Pancreas (tissue), 10 donors: ENCODE measurements at regions not wholly inside any gene's neighbourhood (a gene's known extent, or its start where the extent isn't known, plus 50 kb on each side); places are given as distances from the start of the nearest gene placed in this dataset.

Experiments used
- ATAC-seq, 4 donors: fragments of 200-7000 bp; cut with Tn5 transposase; one replicate each; pipeline versions ENCODE4 v1.8.0 to v1.9.1; 2020; ENCODE audit warnings: mild to moderate bottlenecking in 4 of 4, moderate library complexity in 4 of 4
- DNase-seq, 6 donors: peaks; one replicate each; pipeline ENCODE4 v3.0.0-alpha.2; 2020
- FAIRE-seq: peaks from 2 replicates; lab custom pipeline; 2012; peaks lifted over from hg19 to GRCh38; lab: Jason Lieb, UNC
- H3K27ac ChIP-seq, 4 donors: fragments of 200-600 bp; sonication (generic); 1 replicate in 3 of 4; 2 replicates in 1 of 4; pipeline versions ENCODE4 v1.5.0 to v1.8.0; 2020
- H3K27me3 ChIP-seq, 4 donors: fragments of 200-600 bp; one replicate each; pipeline ENCODE4 v1.8.0; 2021
- H3K36me3 ChIP-seq, 3 donors: fragments of 200-600 bp; sonication (generic) in 1 of 3; one replicate each; pipeline versions ENCODE4 v1.5.0 to v1.8.0; 2020 to 2021
- H3K4me1 ChIP-seq, 3 donors: fragments of 200-600 bp; one replicate each; pipeline ENCODE4 v1.8.0; 2021
- H3K4me3 ChIP-seq, 4 donors: fragments of 200-600 bp; sonication (generic) in 2 of 4; one replicate each; pipeline versions ENCODE4 v1.5.0 to v1.8.0; 2020 to 2021
- H3K9me3 ChIP-seq, 4 donors: fragments of 200-600 bp; one replicate each; pipeline ENCODE4 v1.8.0; 2021
- CTCF ChIP-seq, 4 donors: fragments of 200-600 bp; sonication (generic) in 3 of 4; IDR thresholded peaks; one replicate each; pipeline versions ENCODE4 v1.5.0 to v1.8.0; 2021; ENCODE audit warnings: antibody characterized with exemption in 4 of 4
- WGBS, 2 donors: extraction: QIAGEN DNeasy Blood & Tissue Kit; methylation state at CpG; one replicate each; pipeline ENCODE4 v1.1.7; 2013; 5-methylcytosine and 5-hydroxymethylcytosine counted together
- intact Hi-C, 3 donors: fragments of 100-400 bp; cut with DNase I; formaldehyde crosslinking; loops; one replicate each; pipeline versions ENCODE4 v1.11.1 to v1.14.2; 2022
- donor health status: healthy with polysubstance abuse.
- donor health status: DM: no; HTN: no; CAD: no; lungs with moderate emphysema.
- donor health status: DM: no; HTN: no; CAD: no.
- donor health status: control.
- donor health status: control.
- donor health status: Bipolar disorder and iron deficiency.
- donor health status: DM: yes; HTN: yes; CAD: no.
- donor health status: DM: no; HTN: no; CAD: no.
- donor health status: DM: no; HTN: no; CAD: no.
- donor health status: DM: yes; HTN: yes; CAD: no.

GRCh38 chr2:58641001-58641400, 399.9 kb upstream of the FANCL start:
- TF ChIP-seq CTCF (IDR thresholded peaks at IDR 0.05), result no peak
- ATAC-seq (no peak), FAIRE-seq (no peak), DNase-seq (no peak)
- no peaks in the 10 kb centered on the region for H3K4me1 ChIP-seq
- intact Hi-C loops, result no loop called here
- no peaks in the 10 kb centered on the region for H3K9me3 ChIP-seq
- no peaks in the 10 kb centered on the region for H3K27me3 ChIP-seq
- 51 to 67% methylated on average over 2 of the region's 2 CpGs for WGBS, 2 donors
- no peak overlapping the region for H3K4me3 ChIP-seq
- no peaks in the 10 kb centered on the region for H3K36me3 ChIP-seq
- no peak overlapping the region for H3K27ac ChIP-seq

- ATAC-seq (no peak), DNase-seq (no peak), FAIRE-seq (no peak)
- Histone ChIP-seq H3K27me3 (no peaks in the 10 kb centered on the region), H3K36me3 (no peaks in the 10 kb centered on the region), H3K4me3 (no peak overlapping the region), H3K9me3 (no peaks in the 10 kb centered on the region), H3K4me1 (no peaks in the 10 kb centered on the region), H3K27ac (no peak overlapping the region)
- WGBS, 2 donors, result 71 to 94% methylated on average over 4 of the region's 4 CpGs
- intact Hi-C loops, result no loop called here
- TF ChIP-seq CTCF (IDR thresholded peaks at IDR 0.05), result no peak
Observed at GRCh38 chr2:58640042-58640441, 398.9 kb upstream of the FANCL start.

GRCh38 chr2:58638256-58638805, 397.2 kb upstream of the FANCL start:
- Histone ChIP-seq H3K27ac (no peak overlapping the region), H3K9me3 (no peaks in the 10 kb centered on the region), H3K4me1 (no peaks in the 10 kb centered on the region), H3K4me3 (no peak overlapping the region), H3K27me3 (no peaks in the 10 kb centered on the region), H3K36me3 (no peaks in the 10 kb centered on the region)
- ATAC-seq (no peak), DNase-seq (no peak), FAIRE-seq (no peak)
- TF ChIP-seq CTCF (IDR thresholded peaks at IDR 0.05), result no peak
- 27 to 30% methylated on average over 3 of the region's 3 CpGs for WGBS, 2 donors
- intact Hi-C loops, result no loop called here

GRCh38 chr2:58636872-58637271, 395.7 kb upstream of the FANCL start:
- Histone ChIP-seq H3K27ac (no peak overlapping the region), H3K27me3 (no peaks in the 10 kb centered on the region), H3K36me3 (no peaks in the 10 kb centered on the region), H3K9me3 (no peaks in the 10 kb centered on the region), H3K4me3 (no peak overlapping the region), H3K4me1 (no peaks in the 10 kb centered on the region)
- ATAC-seq, result no peak
- FAIRE-seq, result no peak
- no peak for TF ChIP-seq CTCF (IDR thresholded peaks at IDR 0.05)
- 79 to 91% methylated on average over 4 of the region's 4 CpGs for WGBS, 2 donors
- intact Hi-C loops, result no loop called here
- no peak for DNase-seq

GRCh38 chr2:58635801-58636375, 394.8 kb upstream of the FANCL start:
- Histone ChIP-seq H3K4me1 (no peaks in the 10 kb centered on the region), H3K9me3 (no peaks in the 10 kb centered on the region), H3K36me3 (no peaks in the 10 kb centered on the region), H3K27ac (no peak overlapping the region), H3K4me3 (no peak overlapping the region), H3K27me3 (no peaks in the 10 kb centered on the region)
- FAIRE-seq (no peak), DNase-seq (no peak), ATAC-seq (no peak)
- TF ChIP-seq CTCF (IDR thresholded peaks at IDR 0.05), result no peak
- WGBS, 2 donors, result 68 to 77% methylated on average over 5 of the region's 5 CpGs
- intact Hi-C loops, result no loop called here
